Endothelial cell of umbilical vein (primary cell): ENCODE measurements at regions not wholly inside any gene's neighbourhood (a gene's known extent, or its start where the extent isn't known, plus 50 kb on each side); places are given as distances from the start of the nearest gene placed in this dataset.

ENCODE experiments used
- CTCF ChIP-seq, 2 donors: IDR thresholded peaks; 1 replicate in 1 of 2; 2 replicates in 1 of 2; pipeline ENCODE4 v1.5.1; 2011; ENCODE audit warnings: low read length in 2 of 2, mild to moderate bottlenecking in 2 of 2, moderate library complexity in 2 of 2, control low read depth in 1 of 2, inconsistent platforms in 1 of 2, low read depth in 1 of 2; ENCODE audit not compliant: insufficient read depth in 1 of 2; ENCODE audit errors: extremely low read depth in 1 of 2
- EZH2 ChIP-seq: IDR thresholded peaks from 2 replicates; pipeline ENCODE4 v1.6.1; 2012; ENCODE audit warnings: borderline replicate concordance, low read depth, mild to moderate bottlenecking, moderate library complexity, low read length, inconsistent platforms; ENCODE audit not compliant: severe bottlenecking
- JUN ChIP-seq: IDR thresholded peaks from 2 replicates; pipeline ENCODE4 v1.6.1; 2011; ENCODE audit warnings: borderline replicate concordance, low read depth; ENCODE audit not compliant: insufficient read length, insufficient read depth
- MYC ChIP-seq: IDR thresholded peaks from one replicate; pipeline ENCODE4 v1.6.1; 2011; ENCODE audit warnings: mild to moderate bottlenecking, low read depth, low read length
- POLR2A ChIP-seq: IDR thresholded peaks from 2 replicates; pipeline ENCODE4 v1.6.1; 2012; ENCODE audit warnings: low read depth, mild to moderate bottlenecking, control low read depth, low read length
- POLR2AphosphoS5 ChIP-seq: IDR thresholded peaks from 2 replicates; pipeline ENCODE4 v1.6.1; 2012; ENCODE audit warnings: low read depth, mild to moderate bottlenecking, control low read depth, low read length, moderate library complexity; ENCODE audit not compliant: insufficient read depth

- TF ChIP-seq POLR2A: no peak
- TF ChIP-seq POLR2AphosphoS5: no peak
- TF ChIP-seq JUN: no peak
- TF ChIP-seq EZH2: no peak
- TF ChIP-seq CTCF (IDR thresholded peaks at IDR 0.05; ENCODE audit: extremely low read depth in 1 of 2, insufficient read depth in 1 of 2, low read depth in 1 of 2, low read length in 2 of 2): no peak
- no peak for TF ChIP-seq MYC
These were observed 591.8 kb upstream of the CPEB2 start for GRCh38 chr4:14410516-14410915.
